H1 (cell line): ENCODE measurements at regions not wholly inside any gene's neighbourhood (a gene's known extent, or its start where the extent isn't known, plus 50 kb on each side); places are given as distances from the start of the nearest gene placed in this dataset.
A peak's percentile ranks its signal among the peaks of the same experiment; 100 is the strongest.

ENCODE experiments used
- CTCF ChIA-PET: fragments of 300-600 bp; sonication (Branson Sonifier 250); formaldehyde crosslinking; loops from one replicate; lab custom pipeline; 2021; ENCODE audit not compliant: partially characterized antibody; lab: Charles Lee
- POLR2A ChIA-PET: fragments of 300-600 bp; sonication (Branson Sonifier 250); formaldehyde crosslinking; loops from one replicate; lab custom pipeline; 2021; ENCODE audit warnings: inconsistent platforms; ENCODE audit not compliant: partially characterized antibody; lab: Charles Lee
- DNase-seq, 2 experiments: peaks; one replicate each; pipeline versions ENCODE4 v3.0.0 to v3.0.0-alpha.2; 2010 to 2022; ENCODE audit warnings: low spot score in 2 of 2, low read depth in 1 of 2, mixed read lengths in 1 of 2
- FAIRE-seq: peaks from 2 replicates; lab custom pipeline; 2011; peaks lifted over from hg19 to GRCh38; lab: Jason Lieb, UNC
- H2AFZ ChIP-seq: 2 replicates; pipeline ENCODE4 v1.8.1; 2012; ENCODE audit warnings: low read length, inconsistent platforms
- H2AK5ac ChIP-seq: 2 replicates; pipeline ENCODE4 v1.6.1; 2013; ENCODE audit warnings: low read depth, low read length
- H2BK120ac ChIP-seq: replicated peaks from 2 replicates; pipeline ENCODE3; 2013; ENCODE audit warnings: low read depth, low read length, inconsistent platforms
- H2BK12ac ChIP-seq: 2 replicates; pipeline ENCODE4 v1.6.1; 2013; ENCODE audit warnings: low read depth, low read length
- H2BK15ac ChIP-seq: 2 replicates; pipeline ENCODE4 v1.6.1; 2013; ENCODE audit warnings: low read length
- H2BK20ac ChIP-seq: 2 replicates; pipeline ENCODE4 v1.6.1; 2013; ENCODE audit warnings: low read length
- H2BK5ac ChIP-seq: 2 replicates; pipeline ENCODE4 v1.6.1; 2013; ENCODE audit warnings: low read depth, low read length
- H3K14ac ChIP-seq: 2 replicates; pipeline ENCODE4 v1.6.1; 2013; ENCODE audit warnings: inconsistent platforms; ENCODE audit not compliant: insufficient read length
- H3K18ac ChIP-seq: 2 replicates; pipeline ENCODE4 v1.6.1; 2013; ENCODE audit warnings: low read length; ENCODE audit errors: extremely low read depth
- H3K23ac ChIP-seq: 2 replicates; pipeline ENCODE4 v1.6.1; 2013; ENCODE audit warnings: inconsistent platforms; ENCODE audit not compliant: insufficient read length
- H3K23me2 ChIP-seq: 2 replicates; pipeline ENCODE4 v1.6.1; 2013; ENCODE audit warnings: low read depth, low read length
- H3K27ac ChIP-seq: 2 replicates; pipeline ENCODE4 v1.6.1; 2011; ENCODE audit warnings: low read depth, low read length, inconsistent platforms
- H3K27me3 ChIP-seq, 4 experiments: replicated peaks in 1 of 4; 1 replicate in 1 of 4; 2 replicates in 3 of 4; pipeline versions ENCODE4 v1.6.1 to v1.8.1; 2011 to 2013; ENCODE audit warnings: low read length in 3 of 4, mild to moderate bottlenecking in 3 of 4, inconsistent platforms in 2 of 4, mixed read lengths in 2 of 4, moderate library complexity in 1 of 4; ENCODE audit not compliant: control insufficient read depth in 3 of 4, insufficient read depth in 3 of 4; ENCODE audit errors: extremely low read depth in 1 of 4
- H3K36me3 ChIP-seq, 4 experiments: 2 replicates each; pipeline versions ENCODE4 v1.6.1 to v1.8.1; 2011 to 2013; ENCODE audit warnings: mild to moderate bottlenecking in 4 of 4, low read length in 3 of 4, moderate library complexity in 2 of 4, control low read depth in 1 of 4, inconsistent platforms in 1 of 4; ENCODE audit not compliant: insufficient read depth in 4 of 4, control insufficient read depth in 2 of 4
- H3K4ac ChIP-seq: replicated peaks from 2 replicates; pipeline ENCODE3; 2013; ENCODE audit warnings: low read length, low read depth, mixed read lengths, inconsistent platforms; ENCODE audit not compliant: insufficient read length
- H3K4me1 ChIP-seq, 4 experiments: replicated peaks in 1 of 4; 1 replicate in 1 of 4; 2 replicates in 3 of 4; pipeline versions ENCODE4 v1.6.1 to v1.8.1; 2011 to 2013; ENCODE audit warnings: low read length in 3 of 4, inconsistent platforms in 2 of 4, mixed read lengths in 1 of 4; ENCODE audit not compliant: insufficient read depth in 4 of 4, control insufficient read depth in 3 of 4
- H3K4me2 ChIP-seq, 2 experiments: 2 replicates each; pipeline versions ENCODE4 v1.6.1 to v1.8.1; 2011 to 2013; ENCODE audit warnings: low read depth in 2 of 2, low read length in 2 of 2, control low read depth in 1 of 2, inconsistent platforms in 1 of 2, mild to moderate bottlenecking in 1 of 2; ENCODE audit not compliant: insufficient read depth in 1 of 2
- H3K4me3 ChIP-seq, 4 experiments: fragments of 200-600, 300-600 bp in 1 of 4; sonication (generic), shearing (Covaris generic), sonication (Bioruptor Twin) in 1 of 4; 2 replicates each; pipeline versions ENCODE4 v1.5.1 to v1.8.1; 2011 to 2016; ENCODE audit warnings: low read length in 4 of 4, low read depth in 3 of 4, control low read depth in 2 of 4, inconsistent platforms in 2 of 4, mild to moderate bottlenecking in 2 of 4, mixed read lengths in 1 of 4, moderate library complexity in 1 of 4; ENCODE audit not compliant: insufficient read depth in 2 of 4; ENCODE audit errors: extremely low read depth in 1 of 4
- H3K56ac ChIP-seq: replicated peaks from 2 replicates; pipeline ENCODE3; 2013; ENCODE audit warnings: low read depth, mild to moderate bottlenecking, mixed read lengths, low read length, inconsistent platforms; ENCODE audit not compliant: insufficient read length
- H3K79me1 ChIP-seq: 2 replicates; pipeline ENCODE4 v1.6.1; 2013; ENCODE audit warnings: low read depth, low read length, control low read depth
- H3K79me2 ChIP-seq, 2 experiments: 2 replicates each; pipeline versions ENCODE4 v1.6.1 to v1.8.1; 2012 to 2013; ENCODE audit warnings: low read length in 2 of 2, mild to moderate bottlenecking in 2 of 2, inconsistent platforms in 1 of 2; ENCODE audit not compliant: insufficient read depth in 2 of 2, control insufficient read depth in 1 of 2
- H3K9ac ChIP-seq, 4 experiments: replicated peaks in 1 of 4; 1 replicate in 1 of 4; 2 replicates in 3 of 4; pipeline versions ENCODE4 v1.6.1 to v1.8.1; 2011 to 2013; ENCODE audit warnings: low read depth in 3 of 4, low read length in 3 of 4, control low read depth in 2 of 4, mild to moderate bottlenecking in 2 of 4, moderate library complexity in 2 of 4, inconsistent platforms in 1 of 4; ENCODE audit errors: extremely low read depth in 1 of 4
- H3K9me3 ChIP-seq, 2 experiments: 2 replicates each; pipeline versions ENCODE4 v1.6.1 to v1.8.1; 2012 to 2013; ENCODE audit warnings: mild to moderate bottlenecking in 2 of 2, moderate library complexity in 2 of 2, control low read depth in 1 of 2, inconsistent platforms in 1 of 2, low read depth in 1 of 2, low read length in 1 of 2, mixed read lengths in 1 of 2; ENCODE audit not compliant: insufficient read depth in 2 of 2
- H4K20me1 ChIP-seq, 2 experiments: replicated peaks in 1 of 2; 2 replicates each; pipeline versions ENCODE3 to v1.8.1; 2011 to 2013; ENCODE audit warnings: inconsistent platforms in 2 of 2, low read length in 2 of 2, mild to moderate bottlenecking in 1 of 2; ENCODE audit not compliant: insufficient read depth in 2 of 2, control insufficient read depth in 1 of 2
- H4K5ac ChIP-seq: 2 replicates; pipeline ENCODE4 v1.6.1; 2013; ENCODE audit warnings: low read length, low read depth, mixed read lengths, inconsistent platforms; ENCODE audit not compliant: insufficient read length
- H4K8ac ChIP-seq: 2 replicates; pipeline ENCODE4 v1.8.0; 2013; ENCODE audit warnings: mild to moderate bottlenecking, moderate library complexity, low read length, inconsistent platforms; ENCODE audit not compliant: insufficient read depth; ENCODE audit errors: extremely low read depth
- H4K91ac ChIP-seq: replicated peaks from 2 replicates; pipeline ENCODE3; 2013; ENCODE audit warnings: low read length, mixed read lengths, inconsistent platforms; ENCODE audit not compliant: insufficient read length
- CHD2 ChIP-seq: IDR thresholded peaks from 2 replicates; pipeline ENCODE4 v1.6.1; 2012; ENCODE audit warnings: low read length, improper control_type of control experiment
- JUN ChIP-seq: IDR thresholded peaks from 2 replicates; pipeline ENCODE4 v1.6.1; 2011; ENCODE audit warnings: low read depth, mild to moderate bottlenecking, improper control_type of control experiment, low read length
- KDM4A ChIP-seq: IDR thresholded peaks from one replicate; pipeline ENCODE4 v1.7.1; 2012; ENCODE audit warnings: low read depth, mild to moderate bottlenecking, moderate library complexity, low read length, inconsistent platforms; ENCODE audit not compliant: severe bottlenecking
- RAD21 ChIP-seq, 2 experiments: IDR thresholded peaks in 1 of 2; conservative IDR thresholded peaks in 1 of 2; 2 replicates each; pipeline ENCODE4 v1.6.1; 2011; ENCODE audit warnings: low read depth in 2 of 2, low read length in 2 of 2, improper control_type of control experiment in 1 of 2, inconsistent platforms in 1 of 2, mild to moderate bottlenecking in 1 of 2, moderate library complexity in 1 of 2
- WGBS, 2 experiments: shearing (Covaris generic) in 1 of 2; methylation state at CpG; one replicate each; pipeline versions ENCODE4 v1.1.6 to v1.1.7; 2013 to 2015; ENCODE audit warnings: low lambda C conversion rate in 2 of 2, mixed read lengths in 2 of 2, inconsistent platforms in 1 of 2, low coverage in 1 of 2, missing lambda C conversion rate in 1 of 2; ENCODE audit not compliant: insufficient replicate concordance in 2 of 2, insufficient coverage in 1 of 2, insufficient read length in 1 of 2; ENCODE audit errors: extremely low coverage in 1 of 2, missing lambda C conversion rate in 1 of 2; 5-methylcytosine and 5-hydroxymethylcytosine counted together
- TF ChIP-seq, protein P1 (sequence below), 3 experiments: IDR thresholded peaks; 1 replicate in 2 of 3; 2 replicates in 1 of 3; pipeline versions ENCODE4 v1.5.1 to v1.6.1; 2011; ENCODE audit warnings: low read length in 3 of 3, mild to moderate bottlenecking in 3 of 3, inconsistent platforms in 2 of 3, low read depth in 1 of 3, moderate library complexity in 1 of 3; ENCODE audit not compliant: insufficient read depth in 1 of 3; ENCODE audit errors: control extremely low read depth in 1 of 3

DNA sequence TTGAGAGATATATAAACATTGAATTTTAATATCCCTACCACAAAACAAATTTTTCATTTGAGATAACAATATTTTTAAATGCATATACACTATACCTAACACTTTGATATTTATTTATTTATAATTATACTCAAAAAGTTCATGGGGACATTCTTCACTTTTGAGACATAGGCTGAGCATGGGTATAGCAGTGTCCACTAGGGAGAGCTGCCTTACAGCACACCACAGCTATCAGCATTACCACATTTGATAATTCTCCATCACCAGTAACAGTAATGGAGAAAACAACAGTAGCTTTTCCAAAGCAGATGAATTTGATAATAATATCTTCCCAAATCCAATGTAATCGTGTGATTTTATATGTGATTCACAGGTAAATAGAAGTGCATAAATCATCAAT, 626.1 kb downstream of the DACH1 start:
- no peak overlapping the region for H3K23ac ChIP-seq
- H2AK5ac ChIP-seq, result no peak overlapping the region
- H3K27ac ChIP-seq, result no peak overlapping the region
- H3K4ac ChIP-seq, result no peak overlapping the region
- H3K9me3 ChIP-seq, result no peaks in the 10 kb centered on the region
- H2BK120ac ChIP-seq, result no peak overlapping the region
- H3K23me2 ChIP-seq, result no peaks in the 10 kb centered on the region
- H4K8ac ChIP-seq, result no peak overlapping the region
- DNase-seq (no peak), FAIRE-seq (peak; percentile 50)
- H2BK12ac ChIP-seq, result no peak overlapping the region
- H4K5ac ChIP-seq, result no peak overlapping the region
- no peak overlapping the region for H3K18ac ChIP-seq
- H4K20me1 ChIP-seq, result no peaks in the 10 kb centered on the region
- no peaks in the 10 kb centered on the region for H3K79me2 ChIP-seq
- WGBS, 2 experiments, result 100% methylated on average over 1 of the region's 1 CpG; no CpG with 5 or more reads in 1 of the 2 experiments
- POLR2A ChIA-PET, result no interaction called here
- H2BK15ac ChIP-seq, result no peak overlapping the region
- H3K56ac ChIP-seq, result no peak overlapping the region
- no peaks in the 10 kb centered on the region; a peak in 1 of 7 replicates for H3K4me1 ChIP-seq
- H3K4me2 ChIP-seq, result no peak overlapping the region
- no peak overlapping the region for H2AFZ ChIP-seq
- no peak overlapping the region for H3K4me3 ChIP-seq
- no peaks in the 10 kb centered on the region for H3K36me3 ChIP-seq
- H2BK5ac ChIP-seq, result no peak overlapping the region
- no peak overlapping the region for H2BK20ac ChIP-seq
- H4K91ac ChIP-seq, result no peak overlapping the region
- H3K14ac ChIP-seq, result no peak overlapping the region
- no peak overlapping the region for H3K9ac ChIP-seq
- CTCF ChIA-PET, result interaction anchor here (0.6 to 1.8 kb wide), 2 partner anchors 55 to 1079 kb away, joined by 3 to 6 read pairs; no protein-coding TSS in a partner anchor
- H3K27me3 ChIP-seq, result no peaks in the 10 kb centered on the region
- TF ChIP-seq RAD21 (IDR thresholded peaks at IDR 0.05 in 1 of 2, conservative IDR thresholded peaks at IDR 0.05 in 1 of 2; ENCODE audit: low read depth in 2 of 2, low read length in 2 of 2), result peak; percentile 65 to 74
- TF ChIP-seq, protein P1, sequence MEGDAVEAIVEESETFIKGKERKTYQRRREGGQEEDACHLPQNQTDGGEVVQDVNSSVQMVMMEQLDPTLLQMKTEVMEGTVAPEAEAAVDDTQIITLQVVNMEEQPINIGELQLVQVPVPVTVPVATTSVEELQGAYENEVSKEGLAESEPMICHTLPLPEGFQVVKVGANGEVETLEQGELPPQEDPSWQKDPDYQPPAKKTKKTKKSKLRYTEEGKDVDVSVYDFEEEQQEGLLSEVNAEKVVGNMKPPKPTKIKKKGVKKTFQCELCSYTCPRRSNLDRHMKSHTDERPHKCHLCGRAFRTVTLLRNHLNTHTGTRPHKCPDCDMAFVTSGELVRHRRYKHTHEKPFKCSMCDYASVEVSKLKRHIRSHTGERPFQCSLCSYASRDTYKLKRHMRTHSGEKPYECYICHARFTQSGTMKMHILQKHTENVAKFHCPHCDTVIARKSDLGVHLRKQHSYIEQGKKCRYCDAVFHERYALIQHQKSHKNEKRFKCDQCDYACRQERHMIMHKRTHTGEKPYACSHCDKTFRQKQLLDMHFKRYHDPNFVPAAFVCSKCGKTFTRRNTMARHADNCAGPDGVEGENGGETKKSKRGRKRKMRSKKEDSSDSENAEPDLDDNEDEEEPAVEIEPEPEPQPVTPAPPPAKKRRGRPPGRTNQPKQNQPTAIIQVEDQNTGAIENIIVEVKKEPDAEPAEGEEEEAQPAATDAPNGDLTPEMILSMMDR (IDR thresholded peaks at IDR 0.05; ENCODE audit: control extremely low read depth in 1 of 3, insufficient read depth in 1 of 3, low read depth in 1 of 3, low read length in 3 of 3), result peak in 2 of 3 experiments; percentile 41 to 50; a peak in 2 of 4 replicates
- TF ChIP-seq JUN, result no peak
- TF ChIP-seq KDM4A, result no peak
- no peak for TF ChIP-seq CHD2
- H3K79me1 ChIP-seq, result no peaks in the 10 kb centered on the region
